WTC11 (cell line): ENCODE measurements at regions not wholly inside any gene's neighbourhood (a gene's known extent, or its start where the extent isn't known, plus 50 kb on each side); places are given as distances from the start of the nearest gene placed in this dataset.

Source experiments
- ATAC-seq: fragments of 200-7000 bp; cut with Tn5 transposase; 2 replicates; pipeline ENCODE4 v1.10.0; 2021; ENCODE audit warnings: mild to moderate bottlenecking, moderate library complexity
- CTCF ChIA-PET: fragments of 300-600 bp; sonication (Branson Sonifier 250); formaldehyde crosslinking; loops from one replicate; lab custom pipeline; 2021; ENCODE audit warnings: antibody characterized with exemption; lab: Charles Lee
- POLR2A ChIA-PET: fragments of 350-600 bp; sonication (Branson Sonifier 250); formaldehyde crosslinking; loops from one replicate; lab custom pipeline; 2021; ENCODE audit warnings: antibody characterized with exemption; lab: Charles Lee
- DNase-seq: peaks from one replicate; pipeline ENCODE4 v3.0.0; 2021; ENCODE audit warnings: low spot score
- H3K27ac Mint-ChIP-seq: 2 replicates; pipeline ENCODE4 v1.8.0; 2021; ENCODE audit warnings: mixed read lengths
- H3K27me3 Mint-ChIP-seq: 2 replicates; pipeline ENCODE4 v1.8.0; 2021; ENCODE audit warnings: low read depth, mild to moderate bottlenecking, moderate library complexity, mixed read lengths
- H3K36me3 Mint-ChIP-seq: 2 replicates; pipeline ENCODE4 v1.8.0; 2021; ENCODE audit warnings: mixed read lengths
- H3K4me1 Mint-ChIP-seq: 2 replicates; pipeline ENCODE4 v1.8.0; 2022; ENCODE audit warnings: mixed read lengths
- H3K4me3 Mint-ChIP-seq: 2 replicates; pipeline ENCODE4 v1.8.0; 2021; ENCODE audit warnings: mild to moderate bottlenecking, moderate library complexity, mixed read lengths
- H3K9me3 Mint-ChIP-seq: 2 replicates; pipeline ENCODE4 v1.8.0; 2021; ENCODE audit warnings: mixed read lengths
- CBFB ChIP-seq: sonication (generic); formaldehyde crosslinking; IDR thresholded peaks from 2 replicates; pipeline ENCODE4 v1.8.1; 2022; ENCODE audit warnings: mild to moderate bottlenecking, low read depth, missing genetic modification reagents
- E2F1 ChIP-seq: sonication (generic); formaldehyde crosslinking; IDR thresholded peaks from 2 replicates; pipeline ENCODE4 v1.8.0; 2022; ENCODE audit warnings: mild to moderate bottlenecking, missing genetic modification reagents
- ELF4 ChIP-seq: sonication (generic); formaldehyde crosslinking; IDR thresholded peaks from 2 replicates; pipeline ENCODE4 v1.8.1; 2022; ENCODE audit warnings: low read depth, mild to moderate bottlenecking, moderate library complexity, missing genetic modification reagents
- ETV6 ChIP-seq: sonication (generic); formaldehyde crosslinking; IDR thresholded peaks from 2 replicates; pipeline ENCODE4 v1.8.1; 2022; ENCODE audit warnings: mild to moderate bottlenecking, missing genetic modification reagents
- JAZF1 ChIP-seq: fragments of 250-450 bp; sonication (Bioruptor Pico); IDR thresholded peaks from 2 replicates; pipeline ENCODE4 v1.9.0; 2021; ENCODE audit warnings: moderate library complexity, mild to moderate bottlenecking, inconsistent platforms
- NFE2L1 ChIP-seq: sonication (generic); formaldehyde crosslinking; IDR thresholded peaks from 2 replicates; pipeline ENCODE4 v1.8.1; 2023; ENCODE audit warnings: missing genetic modification reagents
- NFYB ChIP-seq: sonication (generic); formaldehyde crosslinking; conservative IDR thresholded peaks from 2 replicates; pipeline ENCODE4 v1.8.0; 2022; ENCODE audit warnings: low read depth, missing genetic modification reagents
- PRDM15 ChIP-seq: sonication (generic); formaldehyde crosslinking; IDR thresholded peaks from 2 replicates; pipeline ENCODE4 v1.8.0; 2022; ENCODE audit warnings: missing genetic modification reagents
- TEAD1 ChIP-seq: sonication (generic); formaldehyde crosslinking; IDR thresholded peaks from 2 replicates; pipeline ENCODE4 v1.8.0; 2022; ENCODE audit warnings: mild to moderate bottlenecking, missing genetic modification reagents
- TEAD4 ChIP-seq: sonication (generic); formaldehyde crosslinking; IDR thresholded peaks from 2 replicates; pipeline ENCODE4 v1.8.0; 2022; ENCODE audit warnings: mild to moderate bottlenecking, missing genetic modification reagents
- TP53 ChIP-seq: sonication (generic); formaldehyde crosslinking; IDR thresholded peaks from 2 replicates; pipeline ENCODE4 v1.8.1; 2023; ENCODE audit warnings: mild to moderate bottlenecking, missing genetic modification reagents
- ZNF121 ChIP-seq: sonication (generic); formaldehyde crosslinking; IDR thresholded peaks from 2 replicates; pipeline ENCODE4 v1.8.0; 2023; ENCODE audit warnings: missing genetic modification reagents
- ZNF281 ChIP-seq: sonication (generic); formaldehyde crosslinking; IDR thresholded peaks from 2 replicates; pipeline ENCODE4 v1.8.0; 2023; ENCODE audit warnings: mild to moderate bottlenecking, missing genetic modification reagents
- ZNF317 ChIP-seq: sonication (generic); formaldehyde crosslinking; IDR thresholded peaks from 2 replicates; pipeline ENCODE4 v1.8.1; 2023; ENCODE audit warnings: low read depth, mild to moderate bottlenecking, moderate library complexity, missing genetic modification reagents, borderline replicate concordance
- ZNF416 ChIP-seq: fragments of 250-450 bp; sonication (Bioruptor Pico); IDR thresholded peaks from 2 replicates; pipeline ENCODE4 v1.9.0; 2021; ENCODE audit warnings: mild to moderate bottlenecking, inconsistent platforms
- ZSCAN18 ChIP-seq: fragments of 250-450 bp; sonication (Bioruptor Pico); IDR thresholded peaks from 2 replicates; pipeline ENCODE4 v2.1.2; 2022; ENCODE audit warnings: mild to moderate bottlenecking, moderate library complexity
- TF ChIP-seq, protein P1 (sequence below): fragments of 200-600 bp; IDR thresholded peaks from 2 replicates; pipeline ENCODE4 v1.8.0; 2022; ENCODE audit warnings: antibody characterized with exemption

GRCh38 chrX:113399506-113400192 is 559.0 kb upstream of the AMOT start (continued):
- no peak for TF ChIP-seq NFYB (CRISPR knock-in tag)

GRCh38 chrX:113392355-113392754 is 551.7 kb upstream of the AMOT start:
- Mint-ChIP-seq H3K27me3 (no peaks in the 10 kb centered on the region), H3K27ac (no peak overlapping the region), H3K36me3 (peaks cover 21% of the 10 kb centered on the region), H3K4me1 (peaks cover 13% of the 10 kb centered on the region), H3K9me3 (peaks cover 35% of the 10 kb centered on the region), H3K4me3 (no peak overlapping the region)
- no peak for DNase-seq
- ATAC-seq: no peak
- ChIA-PET CTCF (no interaction called here), POLR2A (no interaction called here)
- TF ChIP-seq ZSCAN18 (CRISPR knock-in tag) (no peak), TEAD4 (CRISPR knock-in tag) (no peak), ZNF317 (no peak), ZNF121 (no peak), JAZF1 (CRISPR knock-in tag) (no peak), ZNF281 (CRISPR knock-in tag) (no peak), CBFB (CRISPR knock-in tag) (no peak), PRDM15 (CRISPR knock-in tag) (no peak)

- DNase-seq: no peak
- H3K9me3 Mint-ChIP-seq: peaks cover 33% of the 10 kb centered on the region
- ChIA-PET CTCF (no interaction called here), POLR2A (no interaction called here)
- H3K27ac Mint-ChIP-seq: no peak overlapping the region
- peaks cover 13% of the 10 kb centered on the region for H3K4me1 Mint-ChIP-seq
- no peak for ATAC-seq
- H3K36me3 Mint-ChIP-seq: peaks cover 21% of the 10 kb centered on the region
- H3K27me3 Mint-ChIP-seq: no peaks in the 10 kb centered on the region
- no peak overlapping the region for H3K4me3 Mint-ChIP-seq
- no peak for TF ChIP-seq TP53 (CRISPR knock-in tag)
- no peak for TF ChIP-seq ZNF317
- TF ChIP-seq PRDM15 (CRISPR knock-in tag): no peak
- TF ChIP-seq E2F1 (CRISPR knock-in tag): no peak
- no peak for TF ChIP-seq TEAD1 (CRISPR knock-in tag)
- no peak for TF ChIP-seq ZNF416 (CRISPR knock-in tag)
- TF ChIP-seq ELF4 (CRISPR knock-in tag): no peak
- TF ChIP-seq NFE2L1 (CRISPR knock-in tag): no peak
- TF ChIP-seq ETV6: no peak
- TF ChIP-seq, protein P1, sequence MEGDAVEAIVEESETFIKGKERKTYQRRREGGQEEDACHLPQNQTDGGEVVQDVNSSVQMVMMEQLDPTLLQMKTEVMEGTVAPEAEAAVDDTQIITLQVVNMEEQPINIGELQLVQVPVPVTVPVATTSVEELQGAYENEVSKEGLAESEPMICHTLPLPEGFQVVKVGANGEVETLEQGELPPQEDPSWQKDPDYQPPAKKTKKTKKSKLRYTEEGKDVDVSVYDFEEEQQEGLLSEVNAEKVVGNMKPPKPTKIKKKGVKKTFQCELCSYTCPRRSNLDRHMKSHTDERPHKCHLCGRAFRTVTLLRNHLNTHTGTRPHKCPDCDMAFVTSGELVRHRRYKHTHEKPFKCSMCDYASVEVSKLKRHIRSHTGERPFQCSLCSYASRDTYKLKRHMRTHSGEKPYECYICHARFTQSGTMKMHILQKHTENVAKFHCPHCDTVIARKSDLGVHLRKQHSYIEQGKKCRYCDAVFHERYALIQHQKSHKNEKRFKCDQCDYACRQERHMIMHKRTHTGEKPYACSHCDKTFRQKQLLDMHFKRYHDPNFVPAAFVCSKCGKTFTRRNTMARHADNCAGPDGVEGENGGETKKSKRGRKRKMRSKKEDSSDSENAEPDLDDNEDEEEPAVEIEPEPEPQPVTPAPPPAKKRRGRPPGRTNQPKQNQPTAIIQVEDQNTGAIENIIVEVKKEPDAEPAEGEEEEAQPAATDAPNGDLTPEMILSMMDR: no peak
Measured at GRCh38 chrX:113391875-113392274, 551.2 kb upstream of the AMOT start.
